ENCODE measurements at regions not wholly inside any gene's neighbourhood (a gene's known extent, or its start where the extent isn't known, plus 50 kb on each side); places are given as distances from the start of the nearest gene placed in this dataset.

- TF ChIP-seq ZNF605 (CRISPR knock-in tag; IDR thresholded peaks at IDR 0.05) (no peak), NPAS2 (CRISPR knock-in tag; IDR thresholded peaks at IDR 0.05; ENCODE audit: borderline replicate concordance) (no peak), NR2C2 (CRISPR knock-in tag; IDR thresholded peaks at IDR 0.05; ENCODE audit: borderline replicate concordance) (peak; percentile 50; the same call in 1 of the 2 replicates), AHDC1 (CRISPR knock-in tag; IDR thresholded peaks at IDR 0.05; ENCODE audit: borderline replicate concordance) (peak; percentile 39; the same call in 1 of the 2 replicates), ZNF883 (CRISPR knock-in tag; IDR thresholded peaks at IDR 0.05; ENCODE audit: not compliant biosample characterization) (no peak), ZNF432 (CRISPR knock-in tag; IDR thresholded peaks at IDR 0.05; ENCODE audit: borderline replicate concordance) (no peak), ZFP36 (IDR thresholded peaks at IDR 0.05; ENCODE audit: borderline replicate concordance, low read depth, low read length, partially characterized antibody) (no peak), FOXJ3 (CRISPR knock-in tag; IDR thresholded peaks at IDR 0.05; ENCODE audit: borderline replicate concordance) (0 out of 2 replicates have a peak, but pooled peaks have one; percentile 42), ZMYM4 (CRISPR knock-in tag; IDR thresholded peaks at IDR 0.05) (peak; percentile 44; the same call in 1 of the 2 replicates), PAXIP1 (CRISPR knock-in tag; conservative IDR thresholded peaks at IDR 0.05) (peak; percentile 41; the same call in 1 of the 2 replicates), FOXA1 (IDR thresholded peaks at IDR 0.05) (no peak), FOXA1 (CRISPR knock-in tag; IDR thresholded peaks at IDR 0.05) (peak; percentile 29; the same call in 1 of the 2 replicates), SALL2 (CRISPR knock-in tag; IDR thresholded peaks at IDR 0.05) (no peak), PAWR (CRISPR knock-in tag; IDR thresholded peaks at IDR 0.05; ENCODE audit: borderline replicate concordance) (no peak), CEBPB (IDR thresholded peaks at IDR 0.05; ENCODE audit: borderline replicate concordance, low read depth, low read length) (peak; percentile 45; the same call in 1 of the 2 replicates), HNF4A (CRISPR knock-in tag; IDR thresholded peaks at IDR 0.05) (0 out of 2 replicates have a peak, but pooled peaks have one; percentile 17), ARID3A (IDR thresholded peaks at IDR 0.05; ENCODE audit: low read depth, low read length) (0 out of 2 replicates have a peak, but pooled peaks have one; percentile 23), SP5 (CRISPR knock-in tag; IDR thresholded peaks at IDR 0.05; ENCODE audit: borderline replicate concordance, low read depth) (no peak), FOXA3 (CRISPR knock-in tag; IDR thresholded peaks at IDR 0.05) (peak; percentile 74; the same call in 1 of the 2 replicates), SKI (IDR thresholded peaks at IDR 0.05; ENCODE audit: partially characterized antibody) (no peak)
Measured at GRCh38 chr13:58340895-58341294, 709.4 kb downstream of the PCDH17 start (continued).

Data from HepG2 (cell line).